LNCAP (cell line): ENCODE measurements at regions not wholly inside any gene's neighbourhood (a gene's known extent, or its start where the extent isn't known, plus 50 kb on each side); places are given as distances from the start of the nearest gene placed in this dataset.

ENCODE experiments used
- TF ChIP-seq, protein P1 (sequence below): fragments of 450-650 bp; IDR thresholded peaks from 2 replicates; pipeline ENCODE4 v1.5.1; 2017; ENCODE audit warnings: mild to moderate bottlenecking

DNA sequence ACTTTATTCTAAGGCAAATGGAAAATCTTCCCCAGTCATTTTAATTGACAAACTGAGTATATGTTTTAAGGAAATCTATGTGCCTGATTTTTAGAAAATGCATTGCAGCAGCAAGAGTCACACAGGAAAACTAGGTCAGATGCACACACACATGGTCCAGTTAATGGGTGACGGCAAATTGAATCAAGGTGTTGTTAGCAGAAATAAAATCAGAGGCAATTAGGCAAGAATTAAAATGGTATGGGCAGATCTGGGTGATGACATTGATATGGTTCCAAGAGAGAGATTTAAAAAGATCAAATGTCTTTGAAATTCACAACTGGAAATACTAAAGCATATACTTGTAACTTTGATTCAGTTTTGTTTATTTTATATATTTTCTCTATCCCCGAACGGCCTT is 174.2 kb upstream of the CDH19 start:
- TF ChIP-seq, protein P1, sequence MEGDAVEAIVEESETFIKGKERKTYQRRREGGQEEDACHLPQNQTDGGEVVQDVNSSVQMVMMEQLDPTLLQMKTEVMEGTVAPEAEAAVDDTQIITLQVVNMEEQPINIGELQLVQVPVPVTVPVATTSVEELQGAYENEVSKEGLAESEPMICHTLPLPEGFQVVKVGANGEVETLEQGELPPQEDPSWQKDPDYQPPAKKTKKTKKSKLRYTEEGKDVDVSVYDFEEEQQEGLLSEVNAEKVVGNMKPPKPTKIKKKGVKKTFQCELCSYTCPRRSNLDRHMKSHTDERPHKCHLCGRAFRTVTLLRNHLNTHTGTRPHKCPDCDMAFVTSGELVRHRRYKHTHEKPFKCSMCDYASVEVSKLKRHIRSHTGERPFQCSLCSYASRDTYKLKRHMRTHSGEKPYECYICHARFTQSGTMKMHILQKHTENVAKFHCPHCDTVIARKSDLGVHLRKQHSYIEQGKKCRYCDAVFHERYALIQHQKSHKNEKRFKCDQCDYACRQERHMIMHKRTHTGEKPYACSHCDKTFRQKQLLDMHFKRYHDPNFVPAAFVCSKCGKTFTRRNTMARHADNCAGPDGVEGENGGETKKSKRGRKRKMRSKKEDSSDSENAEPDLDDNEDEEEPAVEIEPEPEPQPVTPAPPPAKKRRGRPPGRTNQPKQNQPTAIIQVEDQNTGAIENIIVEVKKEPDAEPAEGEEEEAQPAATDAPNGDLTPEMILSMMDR: no peak

GRCh38 chr18:66769375-66769774 is 165.5 kb upstream of the CDH19 start:
- TF ChIP-seq, protein P1: no peak

DNA sequence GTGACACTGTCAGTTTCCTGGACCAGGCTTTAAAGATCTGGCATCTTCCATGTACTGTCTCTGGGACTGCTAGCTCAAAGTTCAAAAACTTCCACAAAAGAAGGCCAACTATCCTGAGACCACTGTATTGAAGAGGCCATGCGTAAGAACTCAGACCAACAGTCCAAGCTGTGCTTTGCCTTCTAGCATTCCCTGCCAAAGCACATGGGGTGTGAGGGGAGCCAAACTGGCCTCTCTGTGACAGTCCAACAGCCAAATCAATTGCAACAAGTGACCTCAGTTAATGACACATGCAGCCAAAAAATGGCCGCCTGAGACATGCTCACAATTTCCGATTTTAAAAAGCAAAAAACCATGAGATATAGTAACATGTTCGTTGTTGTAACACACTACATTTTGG is 160.3 kb upstream of the CDH19 start:
- TF ChIP-seq, protein P1: no peak

GRCh38 chr18:66761166-66761565 is 157.3 kb upstream of the CDH19 start:
- TF ChIP-seq, protein P1: no peak

DNA sequence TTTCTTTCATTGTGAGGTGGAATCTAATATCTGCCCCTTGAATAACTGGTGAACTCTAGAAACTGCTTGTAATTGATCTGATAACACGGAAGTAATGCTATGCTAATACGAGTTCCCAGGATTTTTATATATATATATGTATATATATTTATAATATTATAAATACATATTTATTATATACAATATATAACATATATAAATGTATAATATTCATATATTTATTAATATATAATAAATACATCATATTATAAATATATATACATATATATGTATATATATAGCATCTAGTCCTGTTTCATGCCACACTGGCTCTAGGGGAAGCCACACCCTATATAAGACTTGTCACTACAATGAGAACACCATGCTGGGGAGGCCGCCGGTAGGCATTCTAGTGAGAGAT is 156.7 kb upstream of the CDH19 start:
- TF ChIP-seq, protein P1: no peak

DNA sequence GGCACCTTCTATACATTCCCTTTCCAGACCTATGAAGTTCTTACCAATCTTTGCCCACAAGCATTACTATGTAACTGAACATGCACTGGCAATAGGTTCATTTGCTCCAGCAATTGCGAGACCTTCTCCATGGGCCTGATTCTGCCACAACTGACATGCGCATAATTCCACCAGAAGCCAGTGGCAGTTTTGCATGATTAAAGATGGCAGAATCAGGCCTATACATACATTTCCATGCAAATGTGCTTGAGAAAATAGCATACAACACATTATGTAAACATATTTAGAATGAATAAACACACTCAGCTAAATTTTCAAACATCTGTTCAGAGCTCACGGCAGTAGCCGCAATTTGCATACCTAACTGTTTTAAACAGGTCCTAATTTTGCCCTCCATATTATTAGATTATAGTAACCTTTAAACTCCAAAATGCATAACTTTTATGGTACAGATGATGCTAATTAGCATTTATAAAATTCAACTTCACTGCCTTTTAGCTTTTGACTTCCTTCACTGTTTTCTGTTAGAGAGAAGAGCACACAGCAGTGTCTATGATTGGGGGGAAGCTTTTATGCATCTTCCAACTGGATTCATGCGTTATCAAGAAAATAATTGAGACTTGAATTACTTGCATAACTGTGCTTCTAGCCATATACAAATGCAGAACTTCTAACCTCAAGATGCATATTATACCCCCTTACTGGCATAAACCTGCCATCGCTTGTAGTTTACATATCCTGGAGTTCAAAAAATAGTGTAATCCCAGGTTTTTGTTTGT is 155.3 kb upstream of the CDH19 start:
- TF ChIP-seq, protein P1: no peak

- TF ChIP-seq, protein P1: no peak
Measured at GRCh38 chr18:66757946-66758345, 154.1 kb upstream of the CDH19 start.

- TF ChIP-seq, protein P1: no peak
Measured at GRCh38 chr18:66754335-66754734, 150.4 kb upstream of the CDH19 start.
